Astrocyte (in vitro differentiated cells and primary cell): ENCODE measurements at regions not wholly inside any gene's neighbourhood (a gene's known extent, or its start where the extent isn't known, plus 50 kb on each side); places are given as distances from the start of the nearest gene placed in this dataset.

Experiments used
- DNase-seq: peaks from one replicate; pipeline ENCODE4 v3.0.0-alpha.2; 2010; ENCODE audit warnings: low read depth
- FAIRE-seq: peaks from 2 replicates; lab custom pipeline; 2011; peaks lifted over from hg19 to GRCh38; lab: Jason Lieb, UNC
- H2AFZ ChIP-seq: 2 replicates; pipeline ENCODE4 v1.6.0; 2012; ENCODE audit warnings: low read depth, low read length, inconsistent platforms
- H3K27ac ChIP-seq: 2 replicates; pipeline ENCODE4 v1.5.1; 2011; ENCODE audit warnings: low read depth, low read length, inconsistent platforms
- H3K27me3 ChIP-seq: 2 replicates; pipeline ENCODE4 v1.6.0; 2011; ENCODE audit warnings: low read length, inconsistent platforms; ENCODE audit not compliant: insufficient read depth
- H3K36me3 ChIP-seq: 2 replicates; pipeline ENCODE4 v1.5.1; 2011; ENCODE audit warnings: low read length, inconsistent platforms; ENCODE audit not compliant: insufficient read depth
- H3K4me1 ChIP-seq: 2 replicates; pipeline ENCODE4 v1.5.1; 2011; ENCODE audit warnings: low read length, inconsistent platforms; ENCODE audit not compliant: insufficient read depth
- H3K4me2 ChIP-seq: 2 replicates; pipeline ENCODE4 v1.6.0; 2012; ENCODE audit warnings: low read length, inconsistent platforms
- H3K4me3 ChIP-seq: 2 replicates; pipeline ENCODE4 v1.5.1; 2011; ENCODE audit warnings: low read depth, mild to moderate bottlenecking, low read length, inconsistent platforms; ENCODE audit not compliant: insufficient read depth
- H3K79me2 ChIP-seq: 2 replicates; pipeline ENCODE4 v1.6.0; 2012; ENCODE audit warnings: mild to moderate bottlenecking, low read length, inconsistent platforms; ENCODE audit not compliant: insufficient read depth
- H3K9ac ChIP-seq: 2 replicates; pipeline ENCODE4 v1.6.0; 2012; ENCODE audit warnings: mild to moderate bottlenecking, low read length, inconsistent platforms
- H3K9me3 ChIP-seq: 2 replicates; pipeline ENCODE4 v1.5.1; 2012; ENCODE audit warnings: low read depth, mild to moderate bottlenecking, low read length, inconsistent platforms; ENCODE audit not compliant: insufficient read depth
- H4K20me1 ChIP-seq: 2 replicates; pipeline ENCODE4 v1.6.0; 2012; ENCODE audit warnings: low read length, inconsistent platforms; ENCODE audit not compliant: insufficient read depth
- H3K27ac Mint-ChIP-seq: one replicate; pipeline ENCODE4 v1.8.0; 2021; ENCODE audit warnings: mild to moderate bottlenecking, mixed read lengths; ENCODE audit not compliant: unreplicated experiment
- H3K27me3 Mint-ChIP-seq: one replicate; pipeline ENCODE4 v1.8.0; 2021; ENCODE audit warnings: low read depth, mixed read lengths; ENCODE audit not compliant: unreplicated experiment
- H3K36me3 Mint-ChIP-seq: one replicate; pipeline ENCODE4 v1.8.0; 2021; ENCODE audit warnings: low read depth, mixed read lengths; ENCODE audit not compliant: unreplicated experiment
- H3K4me1 Mint-ChIP-seq: one replicate; pipeline ENCODE4 v1.8.0; 2021; ENCODE audit warnings: low read depth, mixed read lengths; ENCODE audit not compliant: unreplicated experiment
- H3K4me3 Mint-ChIP-seq: one replicate; pipeline ENCODE4 v1.8.0; 2021; ENCODE audit warnings: mild to moderate bottlenecking, moderate library complexity, mixed read lengths; ENCODE audit not compliant: unreplicated experiment
- H3K9me3 Mint-ChIP-seq: one replicate; pipeline ENCODE4 v1.8.0; 2021; ENCODE audit warnings: mild to moderate bottlenecking, mixed read lengths; ENCODE audit not compliant: unreplicated experiment
- CTCF ChIP-seq: IDR thresholded peaks from 2 replicates; pipeline ENCODE4 v1.5.1; 2011; ENCODE audit warnings: low read depth, mild to moderate bottlenecking, inconsistent platforms, low read length, moderate library complexity; ENCODE audit not compliant: insufficient read depth
- EZH2 ChIP-seq: IDR thresholded peaks from 2 replicates; pipeline ENCODE4 v1.6.1; 2012; ENCODE audit warnings: mild to moderate bottlenecking, low read length, inconsistent platforms; ENCODE audit not compliant: insufficient read depth

GRCh38 chr14:48398675-48399282 lies 723.4 kb upstream of the MDGA2 start:
- H3K4me2 ChIP-seq = no peak overlapping the region
- no peaks in the 10 kb centered on the region for H3K79me2 ChIP-seq
- no peaks in the 10 kb centered on the region for H3K36me3 ChIP-seq
- Mint-ChIP-seq H3K36me3 (no peaks in the 10 kb centered on the region), H3K27ac (no peak overlapping the region), H3K4me3 (no peak overlapping the region), H3K4me1 (no peaks in the 10 kb centered on the region), H3K27me3 (no peaks in the 10 kb centered on the region), H3K9me3 (no peaks in the 10 kb centered on the region)
- H2AFZ ChIP-seq = no peak overlapping the region
- H3K4me1 ChIP-seq = no peaks in the 10 kb centered on the region
- peak; percentile 29 for DNase-seq
- H3K27me3 ChIP-seq = no peaks in the 10 kb centered on the region
- no peaks in the 10 kb centered on the region for H4K20me1 ChIP-seq
- H3K27ac ChIP-seq = no peak overlapping the region
- H3K9ac ChIP-seq = no peak overlapping the region
- no peak for FAIRE-seq
- no peaks in the 10 kb centered on the region for H3K9me3 ChIP-seq
- TF ChIP-seq CTCF (peak; percentile 81), EZH2 (no peak)
- no peak overlapping the region for H3K4me3 ChIP-seq

- Histone ChIP-seq H3K79me2 (no peaks in the 10 kb centered on the region), H3K4me1 (no peaks in the 10 kb centered on the region), H3K9ac (no peak overlapping the region), H4K20me1 (no peaks in the 10 kb centered on the region), H3K4me3 (no peak overlapping the region), H3K27me3 (no peaks in the 10 kb centered on the region), H3K9me3 (no peaks in the 10 kb centered on the region), H3K4me2 (no peak overlapping the region), H2AFZ (no peak overlapping the region), H3K27ac (no peak overlapping the region), H3K36me3 (no peaks in the 10 kb centered on the region)
- peaks cover 11% of the 10 kb centered on the region for H3K4me1 Mint-ChIP-seq
- H3K9me3 Mint-ChIP-seq = no peaks in the 10 kb centered on the region
- no peak overlapping the region for H3K27ac Mint-ChIP-seq
- H3K36me3 Mint-ChIP-seq = no peaks in the 10 kb centered on the region
- no peak overlapping the region for H3K4me3 Mint-ChIP-seq
- DNase-seq = peak; percentile 1
- H3K27me3 Mint-ChIP-seq = no peaks in the 10 kb centered on the region
- no peak for FAIRE-seq
- TF ChIP-seq CTCF = no peak
- no peak for TF ChIP-seq EZH2
Measured at GRCh38 chr14:48391661-48392060, 716.3 kb upstream of the MDGA2 start.

DNA sequence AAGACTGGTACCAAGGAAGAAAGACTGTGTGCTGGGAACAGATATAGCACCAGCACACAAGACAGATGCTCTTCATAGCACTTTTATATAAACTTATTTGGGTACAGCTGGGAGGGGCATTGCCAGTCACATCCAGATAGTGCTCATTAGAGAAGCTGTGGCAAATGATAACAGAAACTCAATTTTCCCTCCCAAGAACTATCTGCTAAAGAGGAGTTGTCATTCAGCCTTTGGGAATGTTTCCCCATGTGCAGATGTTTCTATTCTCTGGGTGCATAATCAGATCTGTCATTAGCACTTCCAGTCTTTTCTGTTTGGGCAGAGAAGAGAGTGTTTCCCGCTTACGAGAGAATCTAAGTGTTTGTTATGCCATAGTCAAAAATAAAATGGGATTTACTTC lies 714.9 kb upstream of the MDGA2 start:
- H3K36me3 Mint-ChIP-seq = no peaks in the 10 kb centered on the region
- H3K4me2 ChIP-seq = no peak overlapping the region
- FAIRE-seq = no peak
- no peaks in the 10 kb centered on the region for H3K9me3 ChIP-seq
- no peaks in the 10 kb centered on the region for H3K9me3 Mint-ChIP-seq
- H3K79me2 ChIP-seq = no peaks in the 10 kb centered on the region
- H3K4me1 Mint-ChIP-seq = peaks cover 11% of the 10 kb centered on the region
- no peak overlapping the region for H3K27ac Mint-ChIP-seq
- no peak overlapping the region for H3K9ac ChIP-seq
- no peaks in the 10 kb centered on the region for H4K20me1 ChIP-seq
- H3K27me3 ChIP-seq = no peaks in the 10 kb centered on the region
- TF ChIP-seq CTCF (no peak), EZH2 (no peak)
- H3K4me3 Mint-ChIP-seq = no peak overlapping the region
- no peak overlapping the region for H3K4me3 ChIP-seq
- DNase-seq = no peak
- no peaks in the 10 kb centered on the region for H3K36me3 ChIP-seq
- no peak overlapping the region for H2AFZ ChIP-seq
- no peak overlapping the region for H3K27ac ChIP-seq
- H3K4me1 ChIP-seq = no peaks in the 10 kb centered on the region
- no peaks in the 10 kb centered on the region for H3K27me3 Mint-ChIP-seq
